ENCODE measurements at regions not wholly inside any gene's neighbourhood (a gene's known extent, or its start where the extent isn't known, plus 50 kb on each side); places are given as distances from the start of the nearest gene placed in this dataset.

GRCh38 chrX:4963432-4963831 is 1250.0 kb upstream of the PRKX start:
- H3K4me3 Mint-ChIP-seq, result no peak overlapping the region
- DNase-seq, result no peak
- H3K36me3 Mint-ChIP-seq, result no peaks in the 10 kb centered on the region
- H3K9me3 Mint-ChIP-seq, result peaks cover 5% of the 10 kb centered on the region
- CTCF ChIA-PET, result no interaction called here
- H3K27ac Mint-ChIP-seq, result no peak overlapping the region
- no peaks in the 10 kb centered on the region for H3K4me1 Mint-ChIP-seq
- no peaks in the 10 kb centered on the region for H3K27me3 Mint-ChIP-seq

GRCh38 chrX:4944767-4945166 is 1231.3 kb upstream of the PRKX start:
- Mint-ChIP-seq H3K4me3 (no peak overlapping the region), H3K9me3 (no peaks in the 10 kb centered on the region), H3K27me3 (no peaks in the 10 kb centered on the region), H3K4me1 (no peaks in the 10 kb centered on the region), H3K36me3 (no peaks in the 10 kb centered on the region), H3K27ac (no peak overlapping the region)
- no peak for DNase-seq
- CTCF ChIA-PET, result no interaction called here

- Mint-ChIP-seq H3K9me3 (peaks cover 2% of the 10 kb centered on the region), H3K27ac (no peak overlapping the region), H3K4me1 (no peaks in the 10 kb centered on the region), H3K27me3 (no peaks in the 10 kb centered on the region), H3K36me3 (no peaks in the 10 kb centered on the region), H3K4me3 (no peak overlapping the region)
- no peak for DNase-seq
- CTCF ChIA-PET, result no interaction called here
Observed at GRCh38 chrX:4936315-4936714, 1222.9 kb upstream of the PRKX start.

GRCh38 chrX:4935846-4936245 is 1222.4 kb upstream of the PRKX start:
- CTCF ChIA-PET, result no interaction called here
- Mint-ChIP-seq H3K27me3 (no peaks in the 10 kb centered on the region), H3K4me3 (no peak overlapping the region), H3K36me3 (no peaks in the 10 kb centered on the region), H3K4me1 (no peaks in the 10 kb centered on the region), H3K9me3 (peaks cover 2% of the 10 kb centered on the region), H3K27ac (no peak overlapping the region)
- DNase-seq, result no peak

- CTCF ChIA-PET, result no interaction called here
- Mint-ChIP-seq H3K36me3 (no peaks in the 10 kb centered on the region), H3K9me3 (peaks cover 2% of the 10 kb centered on the region), H3K27ac (no peak overlapping the region), H3K27me3 (no peaks in the 10 kb centered on the region), H3K4me1 (no peaks in the 10 kb centered on the region), H3K4me3 (no peak overlapping the region)
- no peak for DNase-seq
Observed at GRCh38 chrX:4935401-4935800, 1222.0 kb upstream of the PRKX start.

GRCh38 chrX:4932790-4933189 is 1219.3 kb upstream of the PRKX start:
- H3K4me1 Mint-ChIP-seq, result no peaks in the 10 kb centered on the region
- no peaks in the 10 kb centered on the region for H3K27me3 Mint-ChIP-seq
- peaks cover 4% of the 10 kb centered on the region for H3K9me3 Mint-ChIP-seq
- no peak overlapping the region for H3K4me3 Mint-ChIP-seq
- no peak for DNase-seq
- no peak overlapping the region for H3K27ac Mint-ChIP-seq
- CTCF ChIA-PET, result no interaction called here
- H3K36me3 Mint-ChIP-seq, result no peaks in the 10 kb centered on the region

- Mint-ChIP-seq H3K27me3 (no peaks in the 10 kb centered on the region), H3K27ac (no peak overlapping the region), H3K36me3 (no peaks in the 10 kb centered on the region), H3K9me3 (peaks cover 2% of the 10 kb centered on the region), H3K4me1 (no peaks in the 10 kb centered on the region), H3K4me3 (no peak overlapping the region)
- DNase-seq, result no peak
- CTCF ChIA-PET, result no interaction called here
Observed at GRCh38 chrX:4930426-4930825, 1217.0 kb upstream of the PRKX start.

- DNase-seq, result no peak
- H3K4me1 Mint-ChIP-seq, result no peaks in the 10 kb centered on the region
- no peak overlapping the region for H3K27ac Mint-ChIP-seq
- CTCF ChIA-PET, result no interaction called here
- peaks cover 2% of the 10 kb centered on the region for H3K9me3 Mint-ChIP-seq
- no peak overlapping the region for H3K4me3 Mint-ChIP-seq
- no peaks in the 10 kb centered on the region for H3K36me3 Mint-ChIP-seq
- H3K27me3 Mint-ChIP-seq, result no peaks in the 10 kb centered on the region
Observed at GRCh38 chrX:4925911-4926310, 1212.5 kb upstream of the PRKX start.

GRCh38 chrX:4909348-4909747 is 1195.9 kb upstream of the PRKX start:
- DNase-seq, result no peak
- Mint-ChIP-seq H3K27me3 (no peaks in the 10 kb centered on the region), H3K9me3 (no peaks in the 10 kb centered on the region), H3K4me3 (no peak overlapping the region), H3K36me3 (no peaks in the 10 kb centered on the region), H3K27ac (no peak overlapping the region), H3K4me1 (no peaks in the 10 kb centered on the region)
- CTCF ChIA-PET, result no interaction called here

- CTCF ChIA-PET, result no interaction called here
- Mint-ChIP-seq H3K9me3 (no peaks in the 10 kb centered on the region), H3K4me3 (no peak overlapping the region), H3K4me1 (no peaks in the 10 kb centered on the region), H3K36me3 (no peaks in the 10 kb centered on the region), H3K27me3 (no peaks in the 10 kb centered on the region), H3K27ac (no peak overlapping the region)
- DNase-seq, result no peak
Observed at GRCh38 chrX:4905576-4905975, 1192.1 kb upstream of the PRKX start.

GRCh38 chrX:4881277-4881676 is 1167.8 kb upstream of the PRKX start:
- Mint-ChIP-seq H3K4me1 (no peaks in the 10 kb centered on the region), H3K27ac (no peak overlapping the region), H3K4me3 (no peak overlapping the region), H3K36me3 (no peaks in the 10 kb centered on the region), H3K9me3 (peaks cover 2% of the 10 kb centered on the region), H3K27me3 (no peaks in the 10 kb centered on the region)
- no peak for DNase-seq
- CTCF ChIA-PET, result no interaction called here

GRCh38 chrX:4878640-4879039 is 1165.2 kb upstream of the PRKX start:
- peaks cover 2% of the 10 kb centered on the region for H3K9me3 Mint-ChIP-seq
- no peak overlapping the region for H3K4me3 Mint-ChIP-seq
- H3K4me1 Mint-ChIP-seq, result no peaks in the 10 kb centered on the region
- no peaks in the 10 kb centered on the region for H3K27me3 Mint-ChIP-seq
- CTCF ChIA-PET, result no interaction called here
- no peaks in the 10 kb centered on the region for H3K36me3 Mint-ChIP-seq
- no peak for DNase-seq
- H3K27ac Mint-ChIP-seq, result no peak overlapping the region

GRCh38 chrX:4876268-4876667 is 1162.8 kb upstream of the PRKX start:
- CTCF ChIA-PET, result no interaction called here
- Mint-ChIP-seq H3K36me3 (no peaks in the 10 kb centered on the region), H3K27ac (no peak overlapping the region), H3K9me3 (peaks cover 5% of the 10 kb centered on the region), H3K4me3 (no peak overlapping the region), H3K4me1 (no peaks in the 10 kb centered on the region), H3K27me3 (no peaks in the 10 kb centered on the region)
- no peak for DNase-seq

- Mint-ChIP-seq H3K4me1 (no peaks in the 10 kb centered on the region), H3K4me3 (no peak overlapping the region), H3K9me3 (peaks cover 4% of the 10 kb centered on the region), H3K27ac (no peak overlapping the region), H3K36me3 (no peaks in the 10 kb centered on the region), H3K27me3 (no peaks in the 10 kb centered on the region)
- CTCF ChIA-PET, result no interaction called here
- DNase-seq, result no peak
Observed at GRCh38 chrX:4851534-4851933, 1138.1 kb upstream of the PRKX start.

GRCh38 chrX:4850312-4850711 is 1136.9 kb upstream of the PRKX start:
- DNase-seq, result no peak
- Mint-ChIP-seq H3K27ac (no peak overlapping the region), H3K4me3 (no peak overlapping the region), H3K9me3 (peaks cover 4% of the 10 kb centered on the region), H3K27me3 (no peaks in the 10 kb centered on the region), H3K36me3 (no peaks in the 10 kb centered on the region), H3K4me1 (no peaks in the 10 kb centered on the region)
- CTCF ChIA-PET, result no interaction called here

GRCh38 chrX:4844376-4844775 is 1130.9 kb upstream of the PRKX start:
- CTCF ChIA-PET, result no interaction called here
- H3K36me3 Mint-ChIP-seq, result no peaks in the 10 kb centered on the region
- H3K9me3 Mint-ChIP-seq, result peaks cover 6% of the 10 kb centered on the region
- DNase-seq, result no peak
- no peak overlapping the region for H3K4me3 Mint-ChIP-seq
- H3K27ac Mint-ChIP-seq, result no peak overlapping the region
- no peaks in the 10 kb centered on the region for H3K27me3 Mint-ChIP-seq
- H3K4me1 Mint-ChIP-seq, result no peaks in the 10 kb centered on the region

Measured in activated naive CD4-positive, alpha-beta T cell treated with anti-CD3 and anti-CD28 coated beads, Interleukin-2, amount 10 ng/mL, durations not matched to agents 7 days and 5 days (primary cell).